Prostate gland (tissue), 2 donors: ENCODE measurements at regions not wholly inside any gene's neighbourhood (a gene's known extent, or its start where the extent isn't known, plus 50 kb on each side); places are given as distances from the start of the nearest gene placed in this dataset.
"Not testable (repeated sequence)": the region's sequence is repeated elsewhere in the genome, so short reads cannot be mapped to it uniquely, and the experiment has no call there.

Experiments used
- DNase-seq: peaks from one replicate; pipeline ENCODE4 v3.0.0-alpha.2; 2019; ENCODE audit warnings: low spot score
- H3K27ac ChIP-seq, 2 donors: fragments of 200-600 bp; sonication (generic); 2 replicates each; pipeline ENCODE4 v1.5.1; 2017 to 2019
- H3K27me3 ChIP-seq: fragments of 200-600 bp; sonication (generic); replicated peaks from 2 replicates; pipeline ENCODE4 v1.5.1; 2019; ENCODE audit not compliant: insufficient read depth
- H3K36me3 ChIP-seq, 2 donors: fragments of 200-600 bp; sonication (generic); 1 replicate in 1 of 2; 2 replicates in 1 of 2; pipeline versions ENCODE4 v1.5.1 to v1.8.1; 2017 to 2019
- H3K4me1 ChIP-seq: fragments of 200-600 bp; sonication (generic); replicated peaks from 2 replicates; pipeline ENCODE4 v1.5.1; 2019
- H3K4me3 ChIP-seq, 2 donors: fragments of 200-600 bp; sonication (generic); 2 replicates each; pipeline ENCODE4 v1.5.1; 2017 to 2019
- H3K9me3 ChIP-seq: fragments of 200-600 bp; sonication (generic); 2 replicates; pipeline ENCODE4 v1.5.1; 2017
- CTCF ChIP-seq, 4 experiments: fragments of 200-600 bp in 2 of 4; fragments of 450-650 bp in 2 of 4; sonication (generic) in 2 of 4; IDR thresholded peaks; 1 replicate in 3 of 4; 2 replicates in 1 of 4; pipeline ENCODE4 v1.5.1; 2016 to 2019; ENCODE audit warnings: antibody characterized with exemption in 4 of 4, mild to moderate bottlenecking in 2 of 4, moderate library complexity in 2 of 4
- POLR2A ChIP-seq: fragments of 450-650 bp; IDR thresholded peaks from one replicate; pipeline ENCODE4 v1.6.1; 2016; ENCODE audit warnings: antibody characterized with exemption, mild to moderate bottlenecking
- POLR2AphosphoS5 ChIP-seq: sonication (generic); formaldehyde crosslinking; IDR thresholded peaks from one replicate; pipeline ENCODE4 v1.6.1; 2017; ENCODE audit warnings: antibody characterized with exemption
- WGBS: methylation state at CpG from one replicate; pipeline ENCODE4 v1.1.5; 2018; 5-methylcytosine and 5-hydroxymethylcytosine counted together
- intact Hi-C: fragments of 100-400 bp; cut with DNase I; formaldehyde crosslinking; loops from one replicate; pipeline ENCODE4 v1.14.2; 2022

- Histone ChIP-seq H3K9me3 (no peaks in the 10 kb centered on the region), H3K4me1 (no peaks in the 10 kb centered on the region), H3K4me3 (no peak overlapping the region), H3K27ac (no peak overlapping the region), H3K36me3 (no peaks in the 10 kb centered on the region), H3K27me3 (no peaks in the 10 kb centered on the region)
- TF ChIP-seq POLR2A = no peak
- no peak for TF ChIP-seq POLR2AphosphoS5
- no peak for TF ChIP-seq CTCF (IDR thresholded peaks at IDR 0.05)
- no peak for DNase-seq
- 94% methylated on average over 6 of the region's 6 CpGs for WGBS
- intact Hi-C loops = no loop called here
Measured at GRCh38 chr3:125695688-125696087, 100.4 kb upstream of the OSBPL11 start.

- H3K9me3 ChIP-seq, H3K36me3 ChIP-seq, H3K27me3 ChIP-seq, H3K4me3 ChIP-seq, H3K4me1 ChIP-seq, intact Hi-C loops, DNase-seq, H3K27ac ChIP-seq: not testable (repeated sequence)
- 57% methylated on average over 2 of the region's 2 CpGs for WGBS
Measured at GRCh38 chr3:125697126-125697525, 101.8 kb upstream of the OSBPL11 start.

- TF ChIP-seq CTCF (IDR thresholded peaks at IDR 0.05) (peak in 1 of 4 experiments; percentile 47), POLR2AphosphoS5 (peak; percentile 13)
- H3K27ac ChIP-seq, H3K27me3 ChIP-seq, H3K4me3 ChIP-seq, H3K36me3 ChIP-seq, H3K4me1 ChIP-seq, H3K9me3 ChIP-seq, intact Hi-C loops: not testable (repeated sequence)
- peak; percentile 37 for DNase-seq
- 54% methylated on average over 13 of the region's 13 CpGs for WGBS
Measured at GRCh38 chr3:125697979-125698640, 102.8 kb upstream of the OSBPL11 start.

- 92% methylated on average over 24 of the region's 24 CpGs for WGBS
- intact Hi-C loops = no loop called here
- no peaks in the 10 kb centered on the region for H3K36me3 ChIP-seq
Measured at GRCh38 chr3:125715651-125716050, 120.4 kb upstream of the OSBPL11 start.

GRCh38 chr3:125732151-125732550 is 136.9 kb upstream of the OSBPL11 start:
- 83% methylated on average over 11 of the region's 11 CpGs for WGBS
- H3K27me3 ChIP-seq, DNase-seq, H3K4me3 ChIP-seq, H3K9me3 ChIP-seq, H3K4me1 ChIP-seq, H3K27ac ChIP-seq, intact Hi-C loops, H3K36me3 ChIP-seq: not testable (repeated sequence)

More at GRCh38 chr3:125715651-125716050, 120.4 kb upstream of the OSBPL11 start:
- H3K9me3 ChIP-seq = no peaks in the 10 kb centered on the region
- no peak for DNase-seq
- no peaks in the 10 kb centered on the region for H3K27me3 ChIP-seq
- no peak overlapping the region for H3K27ac ChIP-seq
- TF ChIP-seq CTCF (IDR thresholded peaks at IDR 0.05) (no peak), POLR2AphosphoS5 (no peak), POLR2A (no peak)
- H3K4me1 ChIP-seq = no peaks in the 10 kb centered on the region
- no peak overlapping the region for H3K4me3 ChIP-seq

- H3K36me3 ChIP-seq, H3K4me3 ChIP-seq, H3K27me3 ChIP-seq, intact Hi-C loops, H3K4me1 ChIP-seq, H3K9me3 ChIP-seq, H3K27ac ChIP-seq, DNase-seq: not testable (repeated sequence)
- WGBS = 78% methylated on average over 11 of the region's 11 CpGs
Measured at GRCh38 chr3:125741991-125742718, 146.9 kb upstream of the OSBPL11 start.

- H3K4me1 ChIP-seq, H3K4me3 ChIP-seq, H3K9me3 ChIP-seq, H3K27ac ChIP-seq, intact Hi-C loops, H3K36me3 ChIP-seq, DNase-seq, H3K27me3 ChIP-seq: not testable (repeated sequence)
- WGBS = 72% methylated on average over 3 of the region's 3 CpGs
Measured at GRCh38 chr3:125742845-125743244, 147.5 kb upstream of the OSBPL11 start.

- 92% methylated on average over 1 of the region's 1 CpG for WGBS
- intact Hi-C loops, H3K4me1 ChIP-seq: not testable (repeated sequence)
Measured at GRCh38 chr3:125757050-125757449, 161.8 kb upstream of the OSBPL11 start.

GRCh38 chr3:125758641-125759130 is 163.4 kb upstream of the OSBPL11 start:
- intact Hi-C loops, H3K9me3 ChIP-seq: not testable (repeated sequence)

More at GRCh38 chr3:125757050-125757449, 161.8 kb upstream of the OSBPL11 start:
- H3K4me3 ChIP-seq, H3K27ac ChIP-seq, H3K27me3 ChIP-seq, DNase-seq, H3K36me3 ChIP-seq, H3K9me3 ChIP-seq: not testable (repeated sequence)

More at GRCh38 chr3:125758641-125759130, 163.4 kb upstream of the OSBPL11 start:
- DNase-seq, H3K4me3 ChIP-seq, H3K4me1 ChIP-seq, H3K36me3 ChIP-seq, H3K27me3 ChIP-seq, H3K27ac ChIP-seq: not testable (repeated sequence)
- WGBS = 93% methylated on average over 30 of the region's 32 CpGs
